IMR-90 (cell line): ENCODE measurements at regions not wholly inside any gene's neighbourhood (a gene's known extent, or its start where the extent isn't known, plus 50 kb on each side); places are given as distances from the start of the nearest gene placed in this dataset.

ENCODE experiments used
- ATAC-seq: fragments of 200-7000 bp; cut with Tn5 transposase; 2 replicates; pipeline ENCODE4 v1.9.1; 2020; ENCODE audit warnings: low read depth, mild to moderate bottlenecking, moderate library complexity
- BruUV-seq: library from RNA; stranded (reverse); fragments of 400-500 nt; replicated peaks from 2 replicates; lab custom pipeline; 2021; lab: Mats Ljungman, UMichigan
- CTCF ChIA-PET: fragments of 300-600 bp; formaldehyde crosslinking; extraction: SDS; loops from one replicate; lab custom pipeline; 2021; ENCODE audit warnings: antibody characterized with exemption; lab: Yijun Ruan, JAX
- POLR2A ChIA-PET: fragments of 300-600 bp; sonication (Branson Sonifier 250); formaldehyde crosslinking; loops from one replicate; lab custom pipeline; 2022; ENCODE audit warnings: antibody characterized with exemption; ENCODE audit not compliant: unreplicated experiment; lab: Charles Lee
- DNase-seq: peaks from one replicate; pipeline ENCODE4 v3.0.0; 2013
- H2AFZ ChIP-seq: replicated peaks from 2 replicates; pipeline ENCODE3; 2013; ENCODE audit warnings: low read length, mild to moderate bottlenecking; ENCODE audit not compliant: poor library complexity
- H2AK5ac ChIP-seq: 2 replicates; pipeline ENCODE4 v1.6.1; 2013; ENCODE audit warnings: low read depth, low read length, inconsistent platforms
- H2AK9ac ChIP-seq: replicated peaks from 2 replicates; pipeline ENCODE3; 2013; ENCODE audit warnings: mild to moderate bottlenecking, low read depth, low read length, moderate library complexity; ENCODE audit not compliant: poor library complexity
- H2BK120ac ChIP-seq: 2 replicates; pipeline ENCODE4 v1.6.1; 2013; ENCODE audit warnings: low read depth, low read length, inconsistent platforms
- H2BK15ac ChIP-seq: 3 replicates; pipeline ENCODE4 v1.6.1; 2013; ENCODE audit warnings: low read depth, low read length, inconsistent platforms
- H2BK20ac ChIP-seq: 2 replicates; pipeline ENCODE4 v1.6.1; 2013; ENCODE audit warnings: low read depth, mild to moderate bottlenecking, inconsistent platforms, low read length, moderate library complexity
- H2BK5ac ChIP-seq: 2 replicates; pipeline ENCODE4 v1.6.1; 2013; ENCODE audit warnings: mild to moderate bottlenecking, low read depth, low read length, inconsistent platforms; ENCODE audit not compliant: poor library complexity, severe bottlenecking
- H3K14ac ChIP-seq: replicated peaks from 2 replicates; pipeline ENCODE4 v1.6.1; 2013; ENCODE audit warnings: low read depth, low read length, inconsistent platforms
- H3K18ac ChIP-seq: 2 replicates; pipeline ENCODE4 v1.6.1; 2013; ENCODE audit warnings: low read depth, low read length, control low read depth
- H3K23ac ChIP-seq: 2 replicates; pipeline ENCODE4 v1.6.1; 2013; ENCODE audit warnings: low read depth, low read length, inconsistent platforms
- H3K27ac ChIP-seq: 2 replicates; pipeline ENCODE4 v1.5.1; 2013; ENCODE audit warnings: mild to moderate bottlenecking, control low read depth, low read length; ENCODE audit not compliant: insufficient read depth
- H3K27me3 ChIP-seq: 2 replicates; pipeline ENCODE4 v1.6.1; 2013; ENCODE audit warnings: low read length; ENCODE audit not compliant: control insufficient read depth, insufficient read depth
- H3K36me3 ChIP-seq: 2 replicates; pipeline ENCODE4 v1.6.1; 2013; ENCODE audit warnings: low read length, mixed read lengths; ENCODE audit not compliant: control insufficient read depth, insufficient read depth
- H3K4ac ChIP-seq: 2 replicates; pipeline ENCODE4 v1.6.1; 2013; ENCODE audit warnings: low read depth, low read length, inconsistent platforms
- H3K4me1 ChIP-seq: 2 replicates; pipeline ENCODE4 v1.6.1; 2013; ENCODE audit warnings: low read length, mixed read lengths; ENCODE audit not compliant: control insufficient read depth, insufficient read depth
- H3K4me2 ChIP-seq: 2 replicates; pipeline ENCODE4 v1.6.1; 2013; ENCODE audit warnings: low read depth, mild to moderate bottlenecking, control low read depth, low read length, moderate library complexity
- H3K4me3 ChIP-seq: 2 replicates; pipeline ENCODE4 v1.5.1; 2013; ENCODE audit warnings: low read depth, mild to moderate bottlenecking, control low read depth, low read length, moderate library complexity; ENCODE audit not compliant: insufficient read depth
- H3K56ac ChIP-seq: 2 replicates; pipeline ENCODE4 v1.6.1; 2013; ENCODE audit warnings: low read length, inconsistent platforms; ENCODE audit not compliant: insufficient read depth; ENCODE audit errors: extremely low read depth
- H3K79me1 ChIP-seq, 2 experiments: 2 replicates each; pipeline ENCODE4 v1.6.1; 2013; ENCODE audit warnings: low read length in 2 of 2, inconsistent platforms in 1 of 2, low read depth in 1 of 2
- H3K9ac ChIP-seq: 2 replicates; pipeline ENCODE4 v1.6.1; 2013; ENCODE audit warnings: low read depth, low read length, control low read depth
- H3K9me1 ChIP-seq: 2 replicates; pipeline ENCODE4 v1.6.1; 2013; ENCODE audit warnings: low read length, inconsistent platforms; ENCODE audit not compliant: insufficient read depth
- H3K9me3 ChIP-seq: 2 replicates; pipeline ENCODE4 v1.6.1; 2013; ENCODE audit warnings: low read length; ENCODE audit not compliant: control insufficient read depth, insufficient read depth
- H4K20me1 ChIP-seq: 2 replicates; pipeline ENCODE4 v1.6.1; 2013; ENCODE audit warnings: low read length, inconsistent platforms; ENCODE audit not compliant: insufficient read depth
- H4K5ac ChIP-seq: 2 replicates; pipeline ENCODE4 v1.6.1; 2013; ENCODE audit warnings: mild to moderate bottlenecking, low read depth, low read length, control low read depth
- H4K8ac ChIP-seq, 2 experiments: 2 replicates each; pipeline ENCODE4 v1.6.1; 2013; ENCODE audit warnings: low read depth in 2 of 2, low read length in 2 of 2, control low read depth in 1 of 2, inconsistent platforms in 1 of 2
- H4K91ac ChIP-seq: 2 replicates; pipeline ENCODE4 v1.6.1; 2013; ENCODE audit warnings: low read depth, low read length, inconsistent platforms; ENCODE audit not compliant: insufficient read depth
- CEBPB ChIP-seq: IDR thresholded peaks from 2 replicates; pipeline ENCODE4 v1.6.1; 2012; ENCODE audit warnings: low read depth, low read length, improper control_type of control experiment
- ELK1 ChIP-seq: fragments of 150-350 bp; IDR thresholded peaks from 2 replicates; pipeline ENCODE4 v1.6.1; 2016; ENCODE audit warnings: low read depth, mild to moderate bottlenecking, low read length, moderate library complexity, borderline replicate concordance
- MXI1 ChIP-seq: IDR thresholded peaks from 2 replicates; pipeline ENCODE4 v1.6.1; 2012; ENCODE audit warnings: low read depth, mild to moderate bottlenecking, low read length, moderate library complexity, borderline replicate concordance
- POLR2A ChIP-seq: IDR thresholded peaks from 2 replicates; pipeline ENCODE4 v1.6.1; 2012; ENCODE audit warnings: mild to moderate bottlenecking, low read depth, low read length
- SMC3 ChIP-seq: fragments of 150-350 bp; IDR thresholded peaks from 2 replicates; pipeline ENCODE4 v1.6.1; 2016; ENCODE audit warnings: low read depth, mild to moderate bottlenecking, antibody characterized with exemption, low read length, moderate library complexity
- WGBS, 2 experiments: methylation state at CpG; one replicate each; pipeline versions ENCODE4 v1.1.5 to v1.1.7; 2013; ENCODE audit warnings: missing lambda C conversion rate in 2 of 2; ENCODE audit not compliant: insufficient read length in 1 of 2; ENCODE audit errors: extremely low coverage in 2 of 2; 5-methylcytosine and 5-hydroxymethylcytosine counted together
- dilution Hi-C: fragments of 300-500 bp; cut with HindIII; formaldehyde crosslinking; loops from one replicate; pipeline ENCODE4 v1.14.3; 2018; ENCODE audit warnings: low sequenced_read_pairs; ENCODE audit not compliant: unreplicated experiment
- in situ Hi-C: fragments of 300-500 bp; cut with MboI; formaldehyde crosslinking; loops from 3 replicates; pipeline ENCODE4 v1.14.3; 2019; ENCODE audit warnings: low sequenced_read_pairs, inconsistent platforms, mixed read lengths
- intact Hi-C: fragments of 100-400 bp; cut with micrococcal nuclease; formaldehyde crosslinking; loops from 2 replicates; pipeline ENCODE4 v1.10.0; 2022
- TF ChIP-seq, protein P1 (sequence below): conservative IDR thresholded peaks from 2 replicates; pipeline ENCODE4 v1.5.1; 2012; ENCODE audit warnings: mild to moderate bottlenecking, low read depth, low read length, improper control_type of control experiment

GRCh38 chr18:51390702-51391101, 193.2 kb upstream of the MEX3C start:
- in situ Hi-C loops = no loop called here
- no peaks in the 10 kb centered on the region for H3K27me3 ChIP-seq
- TF ChIP-seq, protein P1, sequence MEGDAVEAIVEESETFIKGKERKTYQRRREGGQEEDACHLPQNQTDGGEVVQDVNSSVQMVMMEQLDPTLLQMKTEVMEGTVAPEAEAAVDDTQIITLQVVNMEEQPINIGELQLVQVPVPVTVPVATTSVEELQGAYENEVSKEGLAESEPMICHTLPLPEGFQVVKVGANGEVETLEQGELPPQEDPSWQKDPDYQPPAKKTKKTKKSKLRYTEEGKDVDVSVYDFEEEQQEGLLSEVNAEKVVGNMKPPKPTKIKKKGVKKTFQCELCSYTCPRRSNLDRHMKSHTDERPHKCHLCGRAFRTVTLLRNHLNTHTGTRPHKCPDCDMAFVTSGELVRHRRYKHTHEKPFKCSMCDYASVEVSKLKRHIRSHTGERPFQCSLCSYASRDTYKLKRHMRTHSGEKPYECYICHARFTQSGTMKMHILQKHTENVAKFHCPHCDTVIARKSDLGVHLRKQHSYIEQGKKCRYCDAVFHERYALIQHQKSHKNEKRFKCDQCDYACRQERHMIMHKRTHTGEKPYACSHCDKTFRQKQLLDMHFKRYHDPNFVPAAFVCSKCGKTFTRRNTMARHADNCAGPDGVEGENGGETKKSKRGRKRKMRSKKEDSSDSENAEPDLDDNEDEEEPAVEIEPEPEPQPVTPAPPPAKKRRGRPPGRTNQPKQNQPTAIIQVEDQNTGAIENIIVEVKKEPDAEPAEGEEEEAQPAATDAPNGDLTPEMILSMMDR = no peak
- TF ChIP-seq MXI1 = no peak
- no peak for TF ChIP-seq CEBPB
- TF ChIP-seq ELK1 = no peak
- TF ChIP-seq SMC3 = no peak
- TF ChIP-seq POLR2A = no peak
- H3K14ac ChIP-seq = no peak overlapping the region
- no peak overlapping the region for H3K9ac ChIP-seq
- ChIA-PET POLR2A (no interaction called here), CTCF (no interaction called here)
- H3K79me1 ChIP-seq = no peaks in the 10 kb centered on the region
- no peaks in the 10 kb centered on the region for H3K4me1 ChIP-seq
- H2AK5ac ChIP-seq = no peak overlapping the region
- intact Hi-C loops = no loop called here
- dilution Hi-C loops = no loop called here
- H2BK20ac ChIP-seq = no peak overlapping the region
- H2BK5ac ChIP-seq = no peak overlapping the region
- no peak overlapping the region for H3K27ac ChIP-seq
- H3K4ac ChIP-seq = no peak overlapping the region
- H4K5ac ChIP-seq = no peak overlapping the region
- no peak overlapping the region for H2BK15ac ChIP-seq
- H3K9me1 ChIP-seq = no peaks in the 10 kb centered on the region
- ATAC-seq = no peak
- no peak overlapping the region for H3K4me3 ChIP-seq
- H2AFZ ChIP-seq = no peak overlapping the region
- no peak overlapping the region for H3K4me2 ChIP-seq
- H3K18ac ChIP-seq = no peak overlapping the region
- 40% methylated on average over 1 of the region's 3 CpGs; no CpG with 5 or more reads in 1 of the 2 experiments for WGBS, 2 experiments
- H3K9me3 ChIP-seq = peaks cover 7% of the 10 kb centered on the region
- no peak overlapping the region for H3K56ac ChIP-seq
- DNase-seq = no peak
- no peak overlapping the region for H3K23ac ChIP-seq
- no peak overlapping the region for H2BK120ac ChIP-seq
- H2AK9ac ChIP-seq = no peak overlapping the region
- H3K36me3 ChIP-seq = no peaks in the 10 kb centered on the region
- no peaks in the 10 kb centered on the region for H4K20me1 ChIP-seq
- H4K8ac ChIP-seq = no peak overlapping the region
- H4K91ac ChIP-seq = no peak overlapping the region
- BruUV-seq = no TSS peak
